ENCODE measurements at regions not wholly inside any gene's neighbourhood (a gene's known extent, or its start where the extent isn't known, plus 50 kb on each side); places are given as distances from the start of the nearest gene placed in this dataset.
"Not testable (repeated sequence)": the region's sequence is repeated elsewhere in the genome, so short reads cannot be mapped to it uniquely, and the experiment has no call there.

DNA sequence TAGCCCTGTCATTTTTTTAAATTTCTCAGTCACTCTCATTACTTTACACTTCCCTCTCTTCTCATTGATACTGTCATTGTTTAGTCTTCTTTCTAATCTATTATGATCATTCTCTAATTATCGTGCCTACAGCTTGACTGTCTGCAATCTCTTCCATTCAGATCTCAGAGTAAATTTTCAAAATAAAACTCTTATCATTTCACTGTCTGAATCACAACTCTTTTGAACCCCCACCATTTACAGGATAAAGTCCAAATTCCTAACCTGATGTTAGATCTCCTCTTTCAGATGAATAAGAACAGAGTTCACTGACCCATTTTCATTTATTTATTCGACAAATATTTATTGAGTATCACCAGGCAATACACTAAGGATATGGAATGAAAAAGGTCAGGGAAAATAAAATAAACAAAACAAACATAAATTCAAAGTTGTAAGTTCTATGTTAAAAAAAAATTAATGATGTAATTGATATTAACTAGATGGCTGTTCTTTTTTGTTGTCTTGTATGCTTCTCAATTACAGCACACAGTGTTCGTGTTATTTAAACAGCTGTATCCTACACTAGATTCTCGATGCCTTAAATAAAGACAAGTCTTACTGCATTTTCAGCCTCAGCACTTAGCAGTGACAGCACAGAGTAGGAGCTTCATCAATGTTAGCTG is 631.0 kb downstream of the IRS1 start:
- ChIA-PET POLR2A (no interaction called here), CTCF (no interaction called here)
- Mint-ChIP-seq H3K27me3 (no peaks in the 10 kb centered on the region), H3K36me3 (ENCODE audit: low read depth) (no peaks in the 10 kb centered on the region), H3K9me3 (no peaks in the 10 kb centered on the region), H3K4me1 (no peaks in the 10 kb centered on the region), H3K4me3 (no peak overlapping the region), H3K27ac (no peak overlapping the region)
- DNase-seq = no peak

DNA sequence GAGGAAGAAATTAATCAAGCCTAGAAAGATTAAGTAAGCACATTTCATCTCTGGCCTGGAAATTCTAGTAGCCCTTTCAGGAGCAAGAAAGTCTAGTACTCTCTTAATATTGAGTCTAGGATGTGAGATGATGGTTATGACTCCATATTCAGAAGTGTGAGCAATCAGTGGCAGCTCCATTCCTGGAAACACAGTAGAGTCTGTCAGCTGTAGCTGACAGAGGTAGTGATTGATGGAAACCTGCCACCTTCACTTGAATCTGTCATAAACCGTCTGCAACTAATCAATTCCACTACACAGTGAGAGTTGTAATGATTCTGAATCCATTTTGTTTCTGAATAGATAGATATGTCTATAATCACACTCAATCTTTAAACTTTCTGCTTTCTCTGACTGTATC is 635.1 kb downstream of the IRS1 start:
- DNase-seq = no peak
- POLR2A ChIA-PET = no interaction called here
- Mint-ChIP-seq H3K27ac (no peak overlapping the region), H3K9me3 (no peaks in the 10 kb centered on the region), H3K27me3 (no peaks in the 10 kb centered on the region), H3K36me3 (ENCODE audit: low read depth) (no peaks in the 10 kb centered on the region), H3K4me1 (no peaks in the 10 kb centered on the region), H3K4me3 (no peak overlapping the region)
- CTCF ChIA-PET = no interaction called here

DNA sequence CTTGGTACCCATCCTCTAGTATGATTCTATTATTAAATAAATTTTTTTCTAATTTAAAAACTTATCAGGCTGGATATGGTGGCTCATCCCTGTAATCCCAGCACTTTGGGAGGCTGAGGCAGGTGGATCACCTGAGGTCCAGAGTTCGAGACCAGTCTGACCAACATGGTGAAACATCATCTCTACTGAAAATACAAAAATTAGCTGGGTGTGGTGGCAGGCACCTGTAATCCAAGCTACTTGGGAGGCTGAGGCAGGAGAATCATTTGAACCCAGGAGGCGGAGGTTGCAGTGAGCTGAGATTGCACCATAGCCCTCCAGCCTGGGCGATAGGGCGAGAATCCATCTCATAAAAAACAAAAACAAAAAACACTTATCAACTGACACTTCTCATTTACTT is 639.0 kb downstream of the IRS1 start:
- H3K4me1 Mint-ChIP-seq; H3K36me3 Mint-ChIP-seq (ENCODE audit: low read depth); H3K27ac Mint-ChIP-seq; H3K9me3 Mint-ChIP-seq; H3K4me3 Mint-ChIP-seq; POLR2A ChIA-PET; DNase-seq; CTCF ChIA-PET; H3K27me3 Mint-ChIP-seq: not testable (repeated sequence)

DNA sequence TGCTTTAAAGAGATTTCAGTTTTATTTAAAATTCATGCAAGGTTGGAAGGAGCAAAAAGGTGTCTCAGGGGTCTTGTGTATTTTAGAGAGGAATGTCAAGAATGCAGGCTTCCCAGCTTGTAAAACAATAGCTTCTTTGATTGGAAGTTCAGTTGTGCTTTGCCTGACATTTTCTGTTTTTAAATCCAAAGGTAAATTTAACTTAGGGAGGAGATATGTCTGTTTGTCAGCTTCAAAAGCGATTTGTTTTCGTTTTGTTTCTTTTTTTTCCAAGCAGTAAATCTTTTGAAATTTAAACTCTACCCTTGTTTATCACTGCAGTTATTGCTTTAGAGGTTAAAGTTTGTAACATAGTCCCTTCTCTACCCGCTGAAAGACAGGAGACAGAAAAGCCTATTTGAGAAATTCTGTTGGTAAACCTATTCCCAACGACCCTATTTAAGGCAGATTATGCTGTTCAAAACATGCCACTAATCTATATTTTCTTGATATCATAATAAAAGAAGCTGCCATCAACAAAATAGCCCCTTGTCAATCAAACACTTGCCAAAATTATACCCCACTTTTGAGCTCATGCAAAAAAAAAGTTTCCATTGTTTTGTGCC is 639.6 kb downstream of the IRS1 start:
- ChIA-PET CTCF (no interaction called here), POLR2A (no interaction called here)

DNA sequence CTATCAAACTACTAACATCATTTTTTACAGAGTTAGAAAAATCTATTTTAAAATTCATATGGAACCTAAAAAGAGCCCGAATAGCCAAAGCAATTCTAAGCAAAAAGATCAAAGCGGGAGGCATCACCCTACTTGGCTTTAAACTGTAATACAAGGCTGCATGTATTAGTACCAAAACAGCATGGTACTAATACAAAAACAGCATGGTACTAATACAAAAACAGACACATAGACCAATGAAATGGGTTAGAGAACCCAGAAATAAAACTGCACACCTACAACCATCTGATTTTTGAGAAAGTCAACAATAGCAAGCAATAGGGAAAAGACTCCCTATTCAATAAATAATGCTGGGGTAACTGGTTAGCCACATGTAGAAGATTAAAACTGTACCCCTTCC is 640.7 kb downstream of the IRS1 start:
- no peaks in the 10 kb centered on the region for H3K4me1 Mint-ChIP-seq
- H3K27ac Mint-ChIP-seq = no peak overlapping the region
- no peak overlapping the region for H3K4me3 Mint-ChIP-seq
- no peaks in the 10 kb centered on the region for H3K36me3 Mint-ChIP-seq (ENCODE audit: low read depth)
- H3K9me3 Mint-ChIP-seq = no peaks in the 10 kb centered on the region
- DNase-seq = no peak
- POLR2A ChIA-PET = no interaction called here
- no peaks in the 10 kb centered on the region for H3K27me3 Mint-ChIP-seq
- CTCF ChIA-PET = no interaction called here

More for the DNA sequence above, 639.6 kb downstream of the IRS1 start:
- no peaks in the 10 kb centered on the region for H3K4me1 Mint-ChIP-seq
- no peak overlapping the region for H3K4me3 Mint-ChIP-seq
- H3K9me3 Mint-ChIP-seq = no peaks in the 10 kb centered on the region
- no peak for DNase-seq
- H3K36me3 Mint-ChIP-seq (ENCODE audit: low read depth) = no peaks in the 10 kb centered on the region
- H3K27me3 Mint-ChIP-seq = no peaks in the 10 kb centered on the region
- H3K27ac Mint-ChIP-seq = no peak overlapping the region

DNA sequence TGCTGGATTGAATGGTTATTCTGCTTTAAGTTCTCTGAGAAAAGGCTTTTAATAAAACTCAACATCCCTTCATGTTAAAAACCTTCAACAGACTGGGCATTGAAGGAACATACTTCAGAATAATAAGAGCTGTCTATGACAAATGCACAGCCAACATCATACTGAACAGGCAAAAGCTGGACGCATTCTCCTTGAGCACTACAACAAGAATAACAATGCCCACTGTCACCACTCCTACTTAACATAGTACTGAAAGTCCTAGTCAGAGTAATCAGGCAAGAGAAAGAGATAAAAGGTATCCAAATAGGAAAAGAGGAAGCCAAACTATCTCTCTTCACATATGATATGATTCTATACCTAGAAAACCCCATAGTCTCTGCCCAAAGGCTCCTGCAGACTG is 641.4 kb downstream of the IRS1 start:
- Mint-ChIP-seq H3K27ac (no peak overlapping the region), H3K36me3 (ENCODE audit: low read depth) (no peaks in the 10 kb centered on the region), H3K4me3 (no peak overlapping the region), H3K27me3 (no peaks in the 10 kb centered on the region), H3K9me3 (no peaks in the 10 kb centered on the region), H3K4me1 (no peaks in the 10 kb centered on the region)
- no peak for DNase-seq
- CTCF ChIA-PET = no interaction called here
- POLR2A ChIA-PET = no interaction called here

DNA sequence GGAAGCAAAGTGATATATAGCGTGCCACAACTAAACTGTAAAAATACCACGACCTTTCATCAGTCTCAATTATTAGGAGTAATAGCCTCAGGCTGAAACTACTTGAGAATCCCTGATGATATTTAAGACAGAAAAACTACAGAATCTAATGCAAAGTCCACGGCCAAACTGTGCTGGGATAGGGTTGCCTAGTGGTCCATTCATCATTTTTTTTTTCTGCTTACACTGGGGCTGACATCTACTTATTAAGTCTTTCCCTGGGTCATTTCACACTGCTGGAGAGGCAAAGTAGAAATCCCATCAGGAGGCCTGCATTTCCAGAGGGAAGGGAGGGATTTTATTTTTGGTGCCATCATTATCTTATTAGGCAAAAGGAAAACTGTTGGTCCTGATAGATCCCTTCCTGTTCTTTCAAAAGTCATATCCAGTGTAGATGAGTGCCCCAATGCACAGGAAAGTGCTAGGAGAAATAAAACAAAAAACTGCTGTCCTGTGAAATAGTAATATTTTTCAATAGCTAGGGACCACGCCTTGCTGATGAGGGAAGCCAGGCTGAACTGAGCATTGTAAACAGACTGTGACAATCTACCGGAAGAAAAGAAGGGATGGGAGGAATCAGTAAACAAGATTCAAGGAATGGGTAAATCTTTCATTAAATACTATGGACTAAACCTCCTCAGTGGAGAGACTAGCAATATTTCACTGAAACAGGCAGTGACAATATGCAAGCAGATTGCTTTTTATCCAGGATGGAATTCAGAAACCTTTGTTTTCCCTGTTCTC is 644.3 kb downstream of the IRS1 start:
- DNase-seq = no peak
- Mint-ChIP-seq H3K27me3 (no peaks in the 10 kb centered on the region), H3K36me3 (ENCODE audit: low read depth) (no peaks in the 10 kb centered on the region), H3K4me1 (no peaks in the 10 kb centered on the region), H3K9me3 (no peaks in the 10 kb centered on the region), H3K27ac (no peak overlapping the region), H3K4me3 (no peak overlapping the region)
- POLR2A ChIA-PET = no interaction called here
- CTCF ChIA-PET = interaction anchor here (0.6 kb wide), 1 partner anchor 74 kb away, joined by 4 read pairs; no protein-coding TSS in a partner anchor

DNA sequence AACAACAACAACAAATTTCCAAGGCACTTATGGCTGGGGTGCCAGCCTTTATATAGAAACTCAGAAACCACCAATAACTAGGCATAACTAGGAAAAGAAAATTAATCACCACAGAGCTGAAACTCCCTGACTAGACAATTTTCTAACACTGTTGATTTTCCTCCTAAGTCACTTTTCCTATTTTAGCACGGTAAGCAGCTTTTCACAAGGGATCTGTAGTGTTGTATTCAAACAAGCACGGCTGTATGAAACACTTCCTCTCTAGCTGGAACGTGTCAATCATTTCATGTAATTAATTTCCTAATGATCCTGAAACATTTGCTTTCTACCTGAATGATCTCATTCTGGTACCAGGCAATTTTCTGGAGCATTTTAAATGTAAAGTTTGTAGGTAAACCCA is 645.0 kb downstream of the IRS1 start:
- CTCF ChIA-PET = interaction anchor here (0.6 kb wide), 1 partner anchor 74 kb away, joined by 4 read pairs; no protein-coding TSS in a partner anchor
- no peaks in the 10 kb centered on the region for H3K9me3 Mint-ChIP-seq
- no peaks in the 10 kb centered on the region for H3K4me1 Mint-ChIP-seq
- H3K4me3 Mint-ChIP-seq = no peak overlapping the region
- DNase-seq = no peak
- POLR2A ChIA-PET = no interaction called here
- no peaks in the 10 kb centered on the region for H3K27me3 Mint-ChIP-seq
- H3K27ac Mint-ChIP-seq = no peak overlapping the region
- no peaks in the 10 kb centered on the region for H3K36me3 Mint-ChIP-seq (ENCODE audit: low read depth)

DNA sequence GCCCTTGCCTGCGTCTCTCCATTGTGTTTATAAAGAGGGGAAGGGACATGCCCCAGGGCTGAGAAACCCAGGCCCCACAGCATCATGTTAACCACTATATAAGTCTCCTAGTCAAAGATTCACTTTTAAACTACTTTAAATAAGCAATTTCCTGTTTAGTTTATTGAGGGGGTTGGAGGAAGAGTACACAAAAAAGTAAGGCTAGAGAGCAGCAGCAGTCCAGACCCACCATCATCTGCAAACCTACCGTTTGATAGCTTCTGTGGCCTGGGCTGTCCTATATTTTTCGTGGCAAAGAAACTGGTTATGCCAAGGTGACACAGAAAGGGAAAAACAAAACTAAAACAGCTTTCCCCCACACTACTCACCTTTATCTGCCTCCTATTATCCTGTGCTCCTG is 646.1 kb downstream of the IRS1 start:
- DNase-seq = no peak
- Mint-ChIP-seq H3K36me3 (ENCODE audit: low read depth) (no peaks in the 10 kb centered on the region), H3K4me3 (no peak overlapping the region), H3K9me3 (no peaks in the 10 kb centered on the region), H3K4me1 (no peaks in the 10 kb centered on the region), H3K27me3 (no peaks in the 10 kb centered on the region), H3K27ac (no peak overlapping the region)
- ChIA-PET POLR2A (no interaction called here), CTCF (no interaction called here)

DNA sequence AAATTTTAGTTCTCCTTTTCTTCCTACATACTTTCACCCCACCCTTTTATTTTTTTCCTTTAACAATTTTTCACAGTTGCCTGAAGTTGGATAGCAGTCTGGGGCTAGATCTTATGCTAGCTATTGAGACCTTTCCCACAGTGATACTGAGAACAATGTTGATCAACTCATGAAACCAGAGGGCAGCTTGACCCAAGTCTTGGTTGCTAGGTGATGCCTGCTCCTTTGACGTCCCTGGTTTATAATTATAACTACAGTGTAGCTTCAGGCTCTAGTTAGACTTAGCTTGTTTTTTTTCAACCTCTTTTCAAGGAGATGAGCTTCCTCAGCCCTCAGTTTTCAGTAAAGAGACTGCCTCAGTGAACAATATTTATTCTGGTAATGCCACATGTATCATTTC is 648.5 kb downstream of the IRS1 start:
- Mint-ChIP-seq H3K27ac (no peak overlapping the region), H3K4me1 (no peaks in the 10 kb centered on the region), H3K27me3 (no peaks in the 10 kb centered on the region), H3K36me3 (ENCODE audit: low read depth) (no peaks in the 10 kb centered on the region), H3K4me3 (no peak overlapping the region), H3K9me3 (no peaks in the 10 kb centered on the region)
- ChIA-PET CTCF (no interaction called here), POLR2A (no interaction called here)
- no peak for DNase-seq

DNA sequence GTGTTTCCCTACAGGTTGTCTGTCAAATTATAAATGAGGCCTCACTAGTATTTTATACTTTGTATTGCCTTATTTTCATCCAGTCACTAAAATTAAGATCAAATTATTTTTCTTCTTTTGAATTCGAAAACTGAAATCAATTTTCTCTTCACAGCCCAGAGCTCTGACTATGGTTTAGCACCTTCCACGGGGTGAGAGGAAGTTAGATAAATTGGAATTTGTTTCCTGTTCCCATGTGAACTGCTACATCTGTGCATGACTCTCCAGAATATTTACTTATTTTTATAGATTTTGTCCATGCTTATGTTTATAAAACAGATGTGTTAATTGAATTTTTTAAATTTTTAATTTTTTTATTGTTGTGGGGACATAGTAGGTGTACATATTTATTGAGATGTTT is 656.5 kb downstream of the IRS1 start:
- ChIA-PET CTCF (no interaction called here), POLR2A (no interaction called here)
- DNase-seq = no peak
- no peaks in the 10 kb centered on the region for H3K36me3 Mint-ChIP-seq (ENCODE audit: low read depth)
- H3K4me3 Mint-ChIP-seq = no peak overlapping the region
- H3K4me1 Mint-ChIP-seq = no peaks in the 10 kb centered on the region
- H3K27ac Mint-ChIP-seq = no peak overlapping the region
- H3K9me3 Mint-ChIP-seq = no peaks in the 10 kb centered on the region
- H3K27me3 Mint-ChIP-seq = no peaks in the 10 kb centered on the region

DNA sequence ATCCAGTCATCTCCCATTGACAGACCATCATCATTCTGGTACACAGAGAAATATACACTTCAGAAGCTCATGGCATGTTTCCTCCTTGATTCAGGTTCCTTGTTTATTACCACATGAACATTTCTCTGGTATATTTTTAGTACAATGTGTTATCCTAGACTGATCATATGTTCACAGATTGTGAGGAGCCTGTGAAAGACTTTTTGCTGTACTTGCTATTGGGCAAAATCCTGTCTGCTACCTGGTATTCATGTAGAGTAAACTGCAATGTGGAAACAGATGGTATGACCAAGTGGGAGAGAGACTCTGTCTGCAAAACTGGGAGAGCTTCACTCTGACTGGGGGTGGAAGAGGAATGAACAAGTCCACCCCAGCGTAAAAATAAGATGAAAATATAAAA is 657.2 kb downstream of the IRS1 start:
- CTCF ChIA-PET = no interaction called here
- no peak overlapping the region for H3K4me3 Mint-ChIP-seq

DNA sequence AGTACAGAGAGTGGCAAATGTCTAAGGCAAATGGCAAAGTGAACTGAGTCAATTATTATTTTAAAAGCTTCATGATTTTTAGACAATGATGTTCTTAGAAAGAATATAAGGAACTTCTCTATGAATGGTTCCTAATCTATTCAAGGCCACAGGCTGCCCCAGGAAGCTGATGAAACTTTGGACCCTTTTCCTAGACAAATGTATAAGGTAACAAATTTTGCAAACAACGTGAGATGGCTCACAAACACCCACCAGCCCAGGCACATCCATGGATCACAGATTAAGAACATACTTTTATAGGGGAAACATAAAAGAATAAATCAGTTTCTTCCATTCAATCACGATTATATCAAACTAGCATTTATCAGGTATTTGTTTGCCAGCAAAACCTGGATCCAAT is 659.0 kb downstream of the IRS1 start:
- ChIA-PET POLR2A (no interaction called here), CTCF (no interaction called here)
- peaks cover 3% of the 10 kb centered on the region for H3K4me1 Mint-ChIP-seq
- no peaks in the 10 kb centered on the region for H3K27me3 Mint-ChIP-seq
- DNase-seq = no peak
- H3K36me3 Mint-ChIP-seq (ENCODE audit: low read depth) = no peaks in the 10 kb centered on the region
- no peak overlapping the region for H3K4me3 Mint-ChIP-seq
- no peaks in the 10 kb centered on the region for H3K9me3 Mint-ChIP-seq
- no peak overlapping the region for H3K27ac Mint-ChIP-seq

More for the DNA sequence above, 657.2 kb downstream of the IRS1 start:
- no peaks in the 10 kb centered on the region for H3K9me3 Mint-ChIP-seq
- no peaks in the 10 kb centered on the region for H3K36me3 Mint-ChIP-seq (ENCODE audit: low read depth)
- H3K27me3 Mint-ChIP-seq = no peaks in the 10 kb centered on the region
- no peak for DNase-seq
- no peak overlapping the region for H3K27ac Mint-ChIP-seq
- POLR2A ChIA-PET = no interaction called here
- no peaks in the 10 kb centered on the region for H3K4me1 Mint-ChIP-seq

DNA sequence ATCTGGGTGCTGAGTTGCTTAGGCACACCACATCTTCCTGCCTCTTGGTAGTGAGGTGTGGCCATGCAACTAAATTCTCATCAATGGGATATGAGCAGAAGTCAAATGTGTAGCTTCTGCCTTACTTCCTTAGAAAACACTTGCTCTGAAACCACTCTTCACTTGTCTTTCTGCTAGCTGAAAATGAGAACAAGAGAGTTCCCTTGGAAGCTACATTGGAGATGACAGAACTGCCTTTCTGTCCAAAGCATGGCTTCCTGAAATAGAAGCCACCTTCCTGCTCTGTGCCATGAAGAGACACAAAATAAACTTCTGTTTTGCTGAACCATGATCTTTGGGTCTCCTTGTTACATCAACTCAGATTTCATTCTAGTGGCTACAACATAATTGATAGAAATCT is 659.9 kb downstream of the IRS1 start:
- POLR2A ChIA-PET = no interaction called here
- H3K27me3 Mint-ChIP-seq = no peaks in the 10 kb centered on the region

More for the DNA sequence above, 659.9 kb downstream of the IRS1 start:
- CTCF ChIA-PET = no interaction called here
- Mint-ChIP-seq H3K9me3 (no peaks in the 10 kb centered on the region), H3K4me3 (no peak overlapping the region), H3K36me3 (ENCODE audit: low read depth) (no peaks in the 10 kb centered on the region), H3K27ac (no peak overlapping the region), H3K4me1 (peaks cover 3% of the 10 kb centered on the region)
- DNase-seq = no peak

Data from activated CD4-positive, alpha-beta T cell treated with anti-CD3 and anti-CD28 coated beads, Interleukin-2, amount 10 ng/mL, durations not matched to agents 7 days and 5 days (primary cell).